NT2/D1 (cell line): ENCODE measurements at regions not wholly inside any gene's neighbourhood (a gene's known extent, or its start where the extent isn't known, plus 50 kb on each side); places are given as distances from the start of the nearest gene placed in this dataset.

Experiments
- SUZ12 ChIP-seq: IDR thresholded peaks from 2 replicates; pipeline ENCODE4 v1.6.1; 2011; ENCODE audit not compliant: insufficient read length, insufficient read depth; ENCODE audit errors: extremely low read depth
- YY1 ChIP-seq: IDR thresholded peaks from 2 replicates; pipeline ENCODE4 v1.6.1; 2011; ENCODE audit not compliant: insufficient read length, insufficient read depth
- ZNF274 ChIP-seq: IDR thresholded peaks from 2 replicates; pipeline ENCODE4 v1.6.1; 2011; ENCODE audit warnings: mild to moderate bottlenecking, low read depth, low read length

GRCh38 chr2:15714002-15714401, 122.3 kb downstream of the DDX1 start:
- no peak for TF ChIP-seq ZNF274
- no peak for TF ChIP-seq SUZ12
- no peak for TF ChIP-seq YY1
